ENCODE measurements at regions not wholly inside any gene's neighbourhood (a gene's known extent, or its start where the extent isn't known, plus 50 kb on each side); places are given as distances from the start of the nearest gene placed in this dataset.

DNA sequence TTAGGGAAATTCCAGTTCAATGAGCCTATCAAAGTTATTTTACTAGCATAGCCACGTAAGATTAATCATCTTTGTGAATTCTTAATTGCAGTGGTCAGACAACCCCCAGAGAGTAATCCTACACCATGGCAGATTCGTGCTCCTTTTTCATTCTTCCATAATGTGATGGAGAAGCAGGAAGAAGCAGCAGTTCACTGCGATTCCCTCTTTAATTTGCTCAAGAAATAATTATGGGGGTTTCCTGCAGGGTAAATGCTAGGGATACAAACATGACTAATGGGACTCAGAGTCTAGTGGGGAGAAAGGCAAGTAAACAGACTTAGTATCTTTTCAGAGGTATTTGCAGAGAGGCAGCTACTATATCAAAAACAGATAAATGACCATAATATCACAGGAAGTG, 175.8 kb upstream of the HNRNPA3 start:
- intact Hi-C loops (cut with micrococcal nuclease; ENCODE audit: unreplicated experiment): no loop called here
- Histone ChIP-seq H3K36me3 (ENCODE audit: insufficient read depth, low read length) (no peaks in the 10 kb centered on the region), H3K9me2 (ENCODE audit: insufficient read depth, low read length) (no peaks in the 10 kb centered on the region), H3K4me1 (ENCODE audit: insufficient read depth, low read length, poor library complexity, severe bottlenecking) (no peaks in the 10 kb centered on the region), H3K4me2 (ENCODE audit: low read length) (no peak overlapping the region), H3K4me3 (ENCODE audit: low read depth, low read length, poor library complexity, severe bottlenecking) (no peak overlapping the region), H3K27ac (ENCODE audit: low read depth, low read length, poor library complexity, severe bottlenecking) (no peak overlapping the region), H3K9me3 (ENCODE audit: low read length) (no peaks in the 10 kb centered on the region), H4K20me1 (ENCODE audit: insufficient read depth, low read length) (no peaks in the 10 kb centered on the region), H2AFZ (ENCODE audit: low read length) (no peak overlapping the region), H3K79me2 (ENCODE audit: insufficient read depth, low read depth, low read length) (no peaks in the 10 kb centered on the region)
- no peak for DNase-seq (ENCODE audit: low spot score)
- BruUV-seq (replicated peaks): no TSS peak
- ChIA-PET POLR2A (no interaction called here), CTCF (ENCODE audit: unreplicated experiment) (no interaction called here)
- TF ChIP-seq EZH2phosphoT487 (IDR thresholded peaks at IDR 0.05; ENCODE audit: borderline replicate concordance, low read depth, low read length): no peak
- TF ChIP-seq, protein P1, sequence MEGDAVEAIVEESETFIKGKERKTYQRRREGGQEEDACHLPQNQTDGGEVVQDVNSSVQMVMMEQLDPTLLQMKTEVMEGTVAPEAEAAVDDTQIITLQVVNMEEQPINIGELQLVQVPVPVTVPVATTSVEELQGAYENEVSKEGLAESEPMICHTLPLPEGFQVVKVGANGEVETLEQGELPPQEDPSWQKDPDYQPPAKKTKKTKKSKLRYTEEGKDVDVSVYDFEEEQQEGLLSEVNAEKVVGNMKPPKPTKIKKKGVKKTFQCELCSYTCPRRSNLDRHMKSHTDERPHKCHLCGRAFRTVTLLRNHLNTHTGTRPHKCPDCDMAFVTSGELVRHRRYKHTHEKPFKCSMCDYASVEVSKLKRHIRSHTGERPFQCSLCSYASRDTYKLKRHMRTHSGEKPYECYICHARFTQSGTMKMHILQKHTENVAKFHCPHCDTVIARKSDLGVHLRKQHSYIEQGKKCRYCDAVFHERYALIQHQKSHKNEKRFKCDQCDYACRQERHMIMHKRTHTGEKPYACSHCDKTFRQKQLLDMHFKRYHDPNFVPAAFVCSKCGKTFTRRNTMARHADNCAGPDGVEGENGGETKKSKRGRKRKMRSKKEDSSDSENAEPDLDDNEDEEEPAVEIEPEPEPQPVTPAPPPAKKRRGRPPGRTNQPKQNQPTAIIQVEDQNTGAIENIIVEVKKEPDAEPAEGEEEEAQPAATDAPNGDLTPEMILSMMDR (conservative IDR thresholded peaks at IDR 0.05; ENCODE audit: low read length): no peak

- Histone ChIP-seq H3K36me3 (ENCODE audit: insufficient read depth, low read length) (no peaks in the 10 kb centered on the region), H3K4me3 (ENCODE audit: low read depth, low read length, poor library complexity, severe bottlenecking) (no peak overlapping the region), H3K4me2 (ENCODE audit: low read length) (no peak overlapping the region), H2AFZ (ENCODE audit: low read length) (no peak overlapping the region), H3K9me2 (ENCODE audit: insufficient read depth, low read length) (no peaks in the 10 kb centered on the region), H3K4me1 (ENCODE audit: insufficient read depth, low read length, poor library complexity, severe bottlenecking) (no peaks in the 10 kb centered on the region), H3K79me2 (ENCODE audit: insufficient read depth, low read depth, low read length) (no peaks in the 10 kb centered on the region), H3K27ac (ENCODE audit: low read depth, low read length, poor library complexity, severe bottlenecking) (no peak overlapping the region), H3K9me3 (ENCODE audit: low read length) (no peaks in the 10 kb centered on the region), H4K20me1 (ENCODE audit: insufficient read depth, low read length) (no peaks in the 10 kb centered on the region)
- intact Hi-C loops (cut with micrococcal nuclease; ENCODE audit: unreplicated experiment): no loop called here
- DNase-seq (ENCODE audit: low spot score): no peak
- no peak for TF ChIP-seq EZH2phosphoT487 (IDR thresholded peaks at IDR 0.05; ENCODE audit: borderline replicate concordance, low read depth, low read length)
- TF ChIP-seq, protein P1 (conservative IDR thresholded peaks at IDR 0.05; ENCODE audit: low read length): no peak
- ChIA-PET POLR2A (no interaction called here), CTCF (ENCODE audit: unreplicated experiment) (no interaction called here)
- BruUV-seq (replicated peaks): no TSS peak
Measured at GRCh38 chr2:177037569-177037968, 175.0 kb upstream of the HNRNPA3 start.

GRCh38 chr2:177038787-177039484, 173.7 kb upstream of the HNRNPA3 start:
- intact Hi-C loops (cut with micrococcal nuclease; ENCODE audit: unreplicated experiment): no loop called here
- Histone ChIP-seq H3K79me2 (ENCODE audit: insufficient read depth, low read depth, low read length) (no peaks in the 10 kb centered on the region), H2AFZ (ENCODE audit: low read length) (no peak overlapping the region), H4K20me1 (ENCODE audit: insufficient read depth, low read length) (no peaks in the 10 kb centered on the region), H3K4me2 (ENCODE audit: low read length) (no peak overlapping the region), H3K4me1 (ENCODE audit: insufficient read depth, low read length, poor library complexity, severe bottlenecking) (no peaks in the 10 kb centered on the region), H3K27ac (ENCODE audit: low read depth, low read length, poor library complexity, severe bottlenecking) (no peak overlapping the region), H3K9me3 (ENCODE audit: low read length) (no peaks in the 10 kb centered on the region), H3K36me3 (ENCODE audit: insufficient read depth, low read length) (no peaks in the 10 kb centered on the region), H3K9me2 (ENCODE audit: insufficient read depth, low read length) (no peaks in the 10 kb centered on the region), H3K4me3 (ENCODE audit: low read depth, low read length, poor library complexity, severe bottlenecking) (no peak overlapping the region)
- CTCF ChIA-PET (ENCODE audit: unreplicated experiment): no interaction called here
- no peak for TF ChIP-seq EZH2phosphoT487 (IDR thresholded peaks at IDR 0.05; ENCODE audit: borderline replicate concordance, low read depth, low read length)
- POLR2A ChIA-PET: interaction anchor here (0.8 kb wide), 1 partner anchor 136 kb away, joined by 6 read pairs; no protein-coding TSS in a partner anchor
- DNase-seq (ENCODE audit: low spot score): no peak
- BruUV-seq (replicated peaks): no TSS peak
